HG02610 (cell line): ENCODE measurements at regions not wholly inside any gene's neighbourhood (a gene's known extent, or its start where the extent isn't known, plus 50 kb on each side); places are given as distances from the start of the nearest gene placed in this dataset.

Experiments
- ATAC-seq: cut with Tn5 transposase; IDR thresholded peaks from one replicate; pipeline ENCODE4 v1.9.1; 2021; ENCODE audit warnings: mild to moderate bottlenecking, moderate library complexity; ENCODE audit not compliant: unreplicated experiment

DNA sequence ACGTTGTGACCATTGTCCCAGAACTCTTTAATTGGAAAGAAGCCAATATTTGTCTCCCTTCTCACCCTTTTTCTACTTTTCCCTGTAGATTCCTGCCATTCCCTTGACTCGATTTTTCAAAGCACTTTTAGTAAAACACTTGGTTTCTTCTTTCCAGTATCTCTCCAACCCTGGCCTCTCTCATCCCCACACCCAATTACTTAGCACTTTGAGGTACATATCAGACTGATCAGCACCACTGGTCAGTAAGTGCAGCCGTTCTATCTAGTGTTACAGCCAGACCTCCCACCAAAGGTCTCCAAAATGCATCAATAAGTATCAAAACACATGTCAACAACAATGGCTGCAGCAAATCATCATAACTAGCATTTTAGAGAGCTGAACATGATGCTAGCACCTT is 141.9 kb downstream of the BTG1 start:
- ATAC-seq: no peak

DNA sequence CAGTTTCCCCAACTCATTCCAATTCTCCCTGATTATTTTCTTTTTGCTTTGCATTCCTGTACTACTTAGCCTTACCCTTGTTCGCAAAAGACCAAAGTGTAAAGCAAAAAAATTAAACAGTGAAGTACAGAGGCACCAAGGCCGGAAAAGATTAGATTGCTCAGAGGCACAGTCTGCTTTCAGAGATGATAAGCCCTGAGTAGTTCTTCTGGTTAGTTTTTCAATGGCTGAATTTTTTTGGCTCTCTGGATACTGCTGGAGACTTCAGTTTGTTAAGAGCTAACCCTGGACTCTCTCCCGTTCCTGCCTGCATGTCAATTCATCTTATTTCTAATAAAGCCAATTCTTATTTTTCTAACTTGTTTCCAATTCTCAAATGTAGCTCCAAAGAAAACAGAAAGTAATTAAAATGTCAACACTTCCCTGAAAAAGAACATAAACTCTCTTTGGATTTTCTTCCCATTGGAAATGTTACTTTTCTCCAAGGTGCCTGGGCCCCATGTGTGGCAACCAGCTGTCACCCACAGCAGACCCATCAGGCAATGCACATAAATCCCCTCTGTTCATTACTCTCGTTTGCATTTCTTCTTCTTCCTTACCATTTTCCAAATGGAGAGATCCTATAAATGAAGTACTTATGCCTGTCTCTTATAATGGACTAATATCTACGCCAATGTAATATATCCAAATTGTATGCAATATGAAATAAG is 142.8 kb downstream of the BTG1 start:
- no peak for ATAC-seq

DNA sequence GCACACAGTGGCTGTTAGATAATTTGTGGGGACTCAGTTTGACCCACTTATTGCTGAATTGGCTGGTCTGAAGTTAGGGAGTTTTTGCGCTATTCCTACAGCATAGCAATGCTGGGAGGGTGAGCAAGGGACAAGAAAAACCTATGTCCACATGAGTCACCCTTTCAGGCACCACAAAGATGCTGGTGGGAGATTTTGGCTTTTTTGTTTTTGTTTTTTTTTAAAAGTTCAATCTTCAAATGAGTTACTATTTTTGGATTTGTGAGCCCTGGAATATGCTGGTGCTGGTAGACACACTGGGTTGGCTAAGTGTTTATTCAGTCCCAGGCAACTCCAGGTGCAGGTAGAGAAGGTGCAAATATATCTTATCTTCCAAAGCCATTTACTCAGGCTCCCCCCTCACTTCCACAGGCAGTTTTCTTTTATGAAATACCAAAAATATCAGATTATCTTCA is 143.4 kb downstream of the BTG1 start:
- ATAC-seq: no peak

DNA sequence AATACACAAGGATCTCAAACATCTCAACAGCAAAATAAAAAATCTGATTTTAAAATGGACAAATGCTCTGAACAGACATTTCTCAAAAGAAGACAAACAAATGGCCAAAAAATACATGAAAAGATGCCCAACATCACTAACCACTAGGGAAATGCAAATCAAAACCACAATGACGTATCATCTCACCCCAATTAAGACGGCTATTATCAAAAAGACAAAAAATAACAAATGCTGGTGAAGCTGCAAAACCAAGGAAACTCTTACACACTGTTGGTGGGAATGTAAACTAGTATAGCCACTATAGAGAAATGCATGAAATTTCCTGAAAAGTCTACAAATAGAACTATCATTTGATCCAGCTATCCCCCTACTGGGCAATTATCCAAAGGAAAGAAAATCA is 145.0 kb downstream of the BTG1 start:
- no peak for ATAC-seq

DNA sequence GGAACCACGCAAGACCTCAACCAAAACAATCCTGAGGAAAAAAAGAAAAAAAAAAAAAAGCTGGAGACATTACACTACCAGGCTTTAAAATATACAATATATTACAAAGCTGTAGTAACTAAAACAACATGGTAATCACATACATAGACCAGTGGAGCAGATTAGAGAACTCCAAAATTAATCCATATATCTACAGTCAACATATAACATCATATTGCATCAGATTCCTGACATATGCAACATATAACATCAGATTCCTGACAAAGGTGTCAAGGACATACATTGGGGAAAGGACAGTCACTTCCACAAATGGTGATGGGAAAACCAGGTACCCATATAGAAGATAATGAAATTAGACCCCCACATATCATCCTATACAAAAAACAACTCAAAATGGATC is 145.8 kb downstream of the BTG1 start:
- ATAC-seq: no peak

DNA sequence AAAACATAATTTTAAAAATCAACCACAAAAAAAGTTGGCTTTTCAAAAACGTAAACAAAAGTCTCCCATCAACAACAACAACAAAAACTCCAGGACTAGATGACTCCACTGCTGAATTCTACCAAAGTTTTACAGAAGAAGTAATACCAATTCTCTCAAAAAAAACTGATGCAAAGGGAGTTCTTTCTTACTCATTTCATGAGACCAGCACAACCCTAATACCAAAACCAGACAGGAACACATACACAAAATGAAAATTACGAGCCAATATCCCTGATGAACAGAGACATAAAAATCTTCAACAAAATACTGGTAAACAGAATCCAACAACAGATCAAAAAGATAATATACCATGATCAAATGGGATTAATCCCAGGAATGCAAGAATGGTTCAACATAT is 147.3 kb downstream of the BTG1 start:
- ATAC-seq: no peak

DNA sequence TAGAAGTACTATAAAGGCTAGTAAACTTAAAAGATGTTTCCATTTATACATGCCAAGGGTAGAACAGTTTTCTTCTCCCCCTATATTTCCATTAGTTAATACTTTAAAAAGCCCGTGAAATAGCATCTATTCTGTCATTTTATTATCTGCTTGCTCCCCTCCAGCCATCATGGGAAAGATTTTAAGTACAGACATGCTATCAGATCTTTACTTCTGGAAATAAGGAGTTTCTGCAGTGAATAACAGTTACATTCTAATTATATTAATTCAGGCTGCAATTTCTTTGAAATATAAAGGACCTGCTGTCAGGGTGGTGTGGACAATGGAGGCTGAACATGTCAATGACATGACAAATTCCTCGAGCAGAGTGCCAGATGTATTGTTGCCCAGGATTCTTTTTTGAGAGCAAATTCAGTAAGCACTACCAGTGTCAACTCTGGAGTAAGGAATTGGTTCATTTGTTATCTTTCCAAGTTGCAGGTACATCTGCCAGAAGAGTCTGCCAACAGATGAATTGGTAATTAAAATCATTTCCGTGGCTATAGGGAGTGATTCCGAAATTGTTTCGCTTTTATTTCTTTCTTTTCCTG is 151.3 kb downstream of the BTG1 start:
- no peak for ATAC-seq

DNA sequence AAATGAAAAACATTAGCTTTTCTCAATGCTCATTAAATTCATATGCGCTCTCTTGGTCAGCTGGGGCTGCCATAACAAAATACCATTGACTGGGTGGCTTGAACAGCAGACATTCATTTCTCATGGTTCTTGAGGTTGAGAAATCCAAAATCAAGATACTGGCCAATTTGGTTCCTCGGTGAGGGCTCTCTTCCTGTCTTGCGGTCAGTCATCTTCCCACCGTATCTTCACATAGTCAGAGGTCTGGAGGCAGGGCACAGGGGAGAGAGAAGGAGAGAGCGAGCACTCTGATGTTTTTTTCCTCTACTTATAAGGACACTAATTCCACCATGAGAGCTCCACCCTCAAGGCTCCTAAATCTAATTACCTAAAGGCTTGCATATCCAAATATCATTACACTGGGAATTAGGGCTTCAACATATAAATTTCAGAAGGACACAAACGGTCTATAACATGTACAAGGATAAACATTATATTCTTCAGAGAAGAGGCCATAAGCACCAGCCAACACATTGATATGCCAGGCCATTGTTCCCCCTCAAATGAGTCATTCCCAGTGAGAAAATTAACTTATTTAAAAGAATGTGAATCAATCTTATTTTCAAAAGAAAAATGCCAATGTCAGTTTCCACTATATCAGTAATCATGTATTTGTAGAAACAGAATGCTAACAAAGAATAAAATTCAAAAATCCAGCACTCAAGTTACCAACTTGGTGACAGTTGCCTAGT is 152.2 kb downstream of the BTG1 start:
- ATAC-seq: no peak

DNA sequence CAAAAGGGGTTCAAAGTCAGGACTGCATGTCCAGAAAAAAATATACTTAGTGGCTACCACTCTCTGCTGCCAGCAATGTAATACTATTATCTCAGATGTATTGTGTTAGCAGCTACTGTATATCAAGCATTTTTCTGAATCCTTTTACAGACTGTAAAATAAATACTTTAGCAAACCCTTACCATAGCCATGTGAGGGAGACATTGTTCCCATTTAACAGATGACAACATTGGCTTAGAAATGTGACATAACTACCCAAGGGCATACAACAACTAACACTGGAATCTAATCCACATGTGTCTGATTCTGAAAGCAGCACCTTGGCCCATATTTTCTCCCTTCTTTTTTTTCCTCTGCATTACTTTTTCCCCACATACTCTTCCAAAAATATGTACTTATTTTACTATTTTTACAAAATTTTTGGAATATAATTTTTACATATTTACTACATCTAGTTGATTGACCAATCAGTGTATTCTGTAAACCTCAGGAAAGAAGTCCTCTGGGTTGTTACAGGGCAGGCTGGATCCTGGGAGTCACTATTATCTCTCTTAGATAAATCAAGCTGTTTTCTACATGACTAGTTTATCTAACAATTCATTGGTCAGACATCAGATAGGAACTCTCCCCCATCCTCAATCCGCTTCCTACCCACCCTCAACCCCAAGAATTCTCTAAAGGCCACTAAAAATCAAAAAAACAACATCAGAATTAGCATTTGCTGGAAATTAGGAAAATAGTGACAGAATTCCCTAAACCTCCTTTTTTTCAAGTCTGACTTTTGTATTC is 154.1 kb downstream of the BTG1 start:
- ATAC-seq: no peak

DNA sequence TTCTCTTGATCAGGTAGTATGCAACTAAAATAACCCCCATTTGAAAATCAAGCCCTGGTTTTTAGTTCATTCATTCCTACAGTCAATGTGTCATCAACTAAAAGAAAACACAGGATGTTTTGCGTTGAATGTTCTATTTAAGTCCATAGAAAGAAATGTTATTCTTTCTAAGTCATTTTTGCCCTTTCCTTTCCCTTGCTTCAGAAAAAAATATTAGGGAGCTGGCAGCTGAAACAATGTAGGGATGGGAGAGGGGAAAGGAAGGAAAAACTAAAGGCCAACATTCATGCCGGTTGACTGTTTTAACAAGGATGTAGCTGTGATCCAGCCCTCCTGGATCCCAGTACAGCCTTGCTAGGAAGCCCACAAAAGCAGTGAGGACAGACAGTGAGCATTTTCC is 155.1 kb downstream of the BTG1 start:
- no peak for ATAC-seq

DNA sequence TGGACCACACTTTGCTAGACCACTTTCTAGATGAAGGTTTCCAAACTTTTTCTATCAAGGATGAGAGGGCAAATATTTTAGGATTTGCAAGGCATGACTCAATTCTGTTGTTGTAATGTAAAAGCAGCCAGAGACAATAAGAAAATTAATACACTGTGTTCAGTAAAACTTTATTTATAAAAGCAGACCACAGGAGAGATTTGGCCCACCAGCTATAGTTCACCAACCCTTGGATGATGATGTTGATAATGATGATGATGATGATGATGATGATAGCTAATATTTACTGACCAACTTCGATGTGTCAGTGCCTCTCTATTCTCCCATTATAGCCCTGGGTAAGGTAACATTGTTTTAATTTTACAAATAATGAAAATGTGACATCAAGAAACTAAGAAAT is 156.5 kb downstream of the BTG1 start:
- ATAC-seq: no peak

DNA sequence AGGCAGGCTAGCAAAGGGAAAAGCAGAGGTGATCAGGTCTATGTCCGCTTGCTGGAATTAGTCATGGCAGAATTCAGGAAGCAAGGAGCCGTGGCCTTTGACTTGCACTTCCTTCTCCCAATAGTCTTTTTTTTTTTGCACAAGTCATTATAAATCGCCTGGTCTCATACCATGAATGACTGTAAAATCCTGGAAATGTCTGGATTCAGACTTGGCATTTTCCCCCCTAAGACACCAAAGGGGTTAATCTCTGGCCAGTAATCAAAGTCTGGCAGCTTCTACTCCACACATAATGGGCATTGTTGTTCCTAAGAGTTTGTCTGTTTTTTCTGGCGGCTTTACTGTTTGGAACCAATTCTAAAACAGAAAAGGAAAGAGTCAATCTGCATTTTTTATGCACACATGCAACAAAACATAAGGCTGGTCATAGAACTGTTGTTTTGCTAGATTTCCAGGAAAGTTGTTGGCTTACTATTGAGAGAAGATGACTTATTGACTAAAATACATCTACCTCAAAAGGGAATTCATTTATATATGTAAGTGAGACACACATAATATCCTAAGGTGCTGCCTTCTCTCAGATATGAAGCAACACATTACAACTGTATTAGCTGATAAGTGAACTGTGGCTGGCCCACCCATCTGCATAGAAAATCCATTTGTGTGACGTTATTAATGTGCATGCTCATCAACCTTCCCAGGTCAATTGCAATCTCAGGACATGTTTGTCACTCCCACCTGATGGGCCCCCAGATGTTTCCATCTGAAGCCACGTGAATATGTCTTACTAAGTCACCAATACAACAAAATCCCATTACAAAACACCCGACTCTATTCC is 157.3 kb downstream of the BTG1 start:
- ATAC-seq: no peak

DNA sequence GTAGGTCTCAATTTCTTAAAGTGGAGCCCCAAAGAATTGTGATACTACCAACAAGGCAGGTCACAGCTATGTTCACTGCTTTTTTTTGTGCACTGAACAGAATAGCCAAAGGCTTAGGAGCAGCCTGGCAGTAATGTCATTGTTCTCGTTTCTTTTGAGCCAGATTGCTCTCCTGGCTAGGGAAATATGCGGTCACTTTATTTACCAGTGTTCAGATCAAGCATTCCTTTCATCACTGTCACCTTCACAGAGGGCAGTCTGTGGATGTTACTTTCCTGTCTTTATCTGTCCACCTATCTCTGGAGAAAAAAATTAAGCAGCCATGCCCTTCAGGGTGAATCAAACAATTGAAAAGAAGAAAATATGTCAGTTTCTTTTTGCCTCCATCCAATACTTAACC is 159.6 kb downstream of the BTG1 start:
- ATAC-seq: no peak

DNA sequence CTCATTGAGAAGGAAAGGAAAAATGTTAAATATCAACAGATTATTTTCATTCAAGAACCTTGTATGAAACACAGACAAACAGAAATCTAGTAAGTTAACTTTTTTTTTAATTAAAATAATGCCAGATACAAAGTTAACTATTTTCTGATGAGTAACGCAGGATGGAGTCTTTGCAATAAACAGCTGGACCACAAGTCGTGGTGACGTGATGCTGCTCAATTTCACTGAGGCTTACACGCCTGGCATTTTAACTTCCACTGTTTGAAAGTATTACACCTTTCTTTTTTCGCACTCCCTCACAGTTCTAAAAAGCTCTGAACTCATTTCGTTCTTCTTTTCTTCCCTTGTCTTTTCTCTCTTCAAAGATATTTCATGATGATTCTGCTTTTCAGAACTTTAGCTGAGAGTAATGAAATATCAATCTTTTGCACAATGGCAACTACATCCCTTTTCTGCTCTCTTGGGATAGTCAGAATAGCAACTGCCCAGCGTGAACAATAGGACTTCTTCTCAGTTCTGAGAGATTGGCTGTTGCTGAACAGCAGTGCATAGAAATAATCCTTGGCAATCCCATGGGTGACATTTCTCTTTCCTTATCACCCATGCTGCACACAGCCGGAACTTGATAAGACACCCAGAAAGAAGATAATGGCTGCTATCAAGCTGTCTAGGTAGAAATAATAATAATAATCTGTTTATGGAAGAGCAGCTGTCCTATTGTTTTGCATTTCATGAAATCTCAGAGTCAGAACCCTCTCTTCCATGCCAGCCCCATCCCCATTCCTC is 160.5 kb downstream of the BTG1 start:
- ATAC-seq: no peak

DNA sequence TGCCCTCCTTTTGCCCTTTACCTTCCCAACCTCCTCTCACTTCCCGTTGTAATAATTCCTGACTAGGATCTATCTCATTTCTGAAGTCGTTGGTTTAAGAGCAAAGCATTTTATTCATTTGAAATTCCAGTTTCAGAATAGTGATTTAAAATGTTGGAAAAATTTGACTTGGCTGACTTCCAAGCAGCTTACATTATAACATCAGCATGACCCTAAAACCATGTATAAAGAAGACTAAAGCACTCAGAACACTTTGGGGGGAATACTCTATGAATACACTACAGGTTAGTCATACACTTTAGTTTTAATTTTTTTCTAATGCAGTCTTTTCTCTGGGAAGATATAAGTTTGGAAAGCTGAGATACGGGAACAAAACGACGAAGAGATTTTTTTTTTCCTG is 161.1 kb downstream of the BTG1 start:
- ATAC-seq: no peak

DNA sequence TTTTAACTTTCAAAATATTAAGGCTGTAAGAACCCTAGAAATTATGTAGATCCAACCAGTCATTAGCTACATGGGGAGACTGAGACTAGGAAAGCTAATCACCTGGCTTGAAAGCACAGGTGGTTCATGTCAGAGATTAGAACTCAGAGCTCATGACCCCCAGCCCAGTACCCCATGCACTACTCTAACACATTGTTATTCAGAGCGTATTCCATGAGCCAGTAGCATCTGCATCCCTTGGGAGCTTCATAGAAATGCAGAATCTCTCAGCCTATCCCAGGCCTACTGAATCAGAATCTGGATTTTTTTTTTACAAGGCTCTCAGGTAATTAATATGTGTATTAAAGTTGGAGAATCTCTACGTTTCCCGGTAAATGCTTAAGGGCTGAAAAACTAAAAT is 161.7 kb downstream of the BTG1 start:
- ATAC-seq: no peak

DNA sequence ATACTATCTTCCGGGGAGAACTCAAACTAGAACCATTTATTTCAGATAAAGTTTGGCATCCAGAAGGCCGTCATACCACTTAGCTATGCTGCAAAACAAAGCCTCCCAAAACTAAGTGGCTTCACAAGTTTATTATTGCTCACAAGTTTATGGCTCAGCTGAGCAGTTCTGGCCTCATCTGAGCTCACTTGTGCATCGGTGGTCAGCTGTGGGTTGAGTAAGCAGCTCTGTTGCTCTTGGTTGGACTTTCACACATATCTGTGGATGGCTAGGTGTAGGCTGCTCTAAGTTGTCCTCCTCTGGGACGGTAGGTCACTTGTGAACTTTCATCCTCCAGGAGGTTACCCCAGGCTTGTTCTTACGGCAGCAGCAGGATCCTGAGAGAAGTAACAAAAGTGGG is 162.7 kb downstream of the BTG1 start:
- no peak for ATAC-seq

DNA sequence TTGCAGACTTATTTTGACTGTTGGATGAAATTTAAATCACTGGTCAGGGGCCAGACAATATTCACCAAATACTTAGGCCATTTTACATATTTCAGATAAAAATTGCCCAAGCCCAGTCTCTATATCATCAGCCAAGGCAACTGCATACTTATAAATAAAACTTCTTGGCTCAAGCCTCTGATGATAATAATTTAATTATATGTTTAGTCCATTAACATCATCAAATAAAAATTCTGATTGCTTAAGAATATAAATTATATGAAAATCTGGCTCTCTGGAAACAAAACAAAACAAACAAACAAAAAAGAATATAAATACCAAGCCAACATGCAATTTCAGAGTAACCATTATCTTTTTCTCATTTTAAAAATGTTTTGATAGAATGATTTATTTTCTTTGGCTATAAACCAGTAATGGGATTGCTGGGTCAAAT is 165.2 kb downstream of the BTG1 start:
- ATAC-seq: no peak

DNA sequence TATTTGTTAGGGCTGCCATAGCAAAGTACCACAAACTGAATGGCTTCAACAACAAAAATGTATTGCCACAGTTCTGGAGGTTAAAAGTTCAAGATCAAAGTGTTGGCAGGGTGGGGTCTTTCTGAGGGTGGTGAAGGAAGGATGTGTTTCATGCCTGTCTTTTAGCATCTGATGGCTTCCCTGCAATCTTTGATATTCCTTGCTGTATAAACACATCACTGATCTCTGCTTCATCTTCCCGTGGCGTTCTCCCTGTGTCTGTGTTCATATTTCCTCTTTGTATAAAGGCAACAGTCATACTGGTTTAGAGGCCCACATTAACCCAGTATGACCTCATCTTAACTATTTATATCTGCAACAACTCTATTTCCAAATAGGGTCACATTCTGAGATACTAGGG is 167.5 kb downstream of the BTG1 start:
- no peak for ATAC-seq

DNA sequence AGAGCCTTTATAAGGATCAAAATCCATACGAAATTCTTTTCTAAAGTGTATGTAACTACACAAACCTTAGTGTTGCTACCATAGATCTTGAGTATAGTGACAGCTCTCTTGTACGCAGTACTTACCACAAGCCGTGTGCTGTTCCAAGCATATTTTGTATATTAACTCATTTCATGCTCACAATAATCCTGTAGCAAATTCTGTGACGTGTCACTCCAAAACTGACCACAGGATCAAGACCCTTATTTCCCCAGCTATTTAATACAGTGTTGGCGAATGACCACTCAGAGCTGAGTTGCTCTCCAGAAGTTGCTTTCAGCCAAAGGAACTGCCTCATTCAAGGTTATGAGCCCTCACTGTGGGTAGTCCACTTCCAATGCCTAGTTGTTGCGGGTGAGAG is 169.8 kb downstream of the BTG1 start:
- ATAC-seq: no peak
